NCI-H1417 (cell line): ENCODE measurements at regions not wholly inside any gene's neighbourhood (a gene's known extent, or its start where the extent isn't known, plus 50 kb on each side); places are given as distances from the start of the nearest gene placed in this dataset.
"Not testable (repeated sequence)": the region's sequence is repeated elsewhere in the genome, so short reads cannot be mapped to it uniquely, and the experiment has no call there.

Experiments
- DNase-seq, 3 experiments: peaks; one replicate each; lab custom pipeline; 2025; lab: John Stamatoyannopoulos, UW

DNA sequence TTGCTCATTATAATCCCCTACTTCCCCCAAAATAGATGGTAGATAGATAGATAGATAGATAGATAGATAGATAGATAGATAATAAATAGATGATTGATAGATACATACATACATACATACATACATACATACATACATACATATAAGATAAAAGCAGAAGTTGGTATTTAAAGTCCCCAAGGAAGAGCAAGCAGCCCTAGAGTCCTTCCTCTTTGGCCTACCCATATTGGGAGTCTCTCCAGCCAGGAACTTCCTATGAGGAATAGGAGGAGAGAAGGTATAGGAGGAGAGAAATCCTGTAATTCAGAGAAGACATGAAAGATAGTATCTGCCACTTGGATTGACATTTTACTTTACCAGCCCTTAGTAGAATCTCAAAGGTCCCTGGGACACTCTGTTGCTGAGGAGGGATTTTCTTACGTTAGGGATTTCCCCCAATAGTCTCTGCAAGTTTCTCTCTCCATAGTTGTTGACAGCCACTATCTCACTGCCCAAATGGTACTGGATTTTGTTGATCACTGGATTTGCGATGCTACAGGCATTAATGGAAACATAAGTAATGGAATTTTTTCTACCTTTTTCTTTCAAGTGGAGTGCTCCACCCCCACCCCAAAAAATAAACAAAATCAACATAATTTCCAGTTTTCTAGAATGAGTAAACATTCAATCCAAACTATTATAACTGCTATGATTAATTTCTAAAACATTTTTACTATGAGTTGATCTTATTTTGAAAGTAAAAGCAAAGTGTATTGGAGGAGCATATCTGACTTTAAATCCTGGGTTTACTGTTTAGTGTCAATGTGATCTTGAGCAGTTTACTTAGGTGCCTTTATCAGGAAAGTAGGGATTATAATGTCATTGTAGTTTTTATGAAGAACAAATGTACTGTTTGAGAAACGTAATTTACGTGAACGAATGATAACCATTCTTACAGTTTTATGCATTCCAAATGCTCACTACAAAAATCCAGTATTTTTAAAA, 93.2 kb upstream of the TNFSF4 start:
- DNase-seq, result no peak

DNA sequence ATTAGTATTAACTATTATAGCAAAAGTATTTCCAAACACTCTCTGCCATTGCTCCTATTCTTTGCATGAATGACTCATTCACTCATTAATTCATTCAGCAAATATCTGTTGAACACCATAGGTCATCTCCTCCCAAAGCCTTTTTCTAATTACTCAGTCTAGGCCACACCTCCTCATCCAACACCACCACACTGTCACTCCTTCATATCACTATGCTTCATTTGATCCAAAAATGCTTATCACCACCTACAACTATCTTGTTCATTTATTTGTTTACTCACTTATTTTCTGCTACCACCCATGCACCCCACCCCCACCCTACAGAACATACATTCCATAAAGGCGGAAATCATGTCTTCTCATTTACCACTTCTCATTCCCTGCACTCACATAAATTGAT, 94.4 kb upstream of the TNFSF4 start:
- DNase-seq, result no peak

GRCh38 chr1:173302366-173302765, 95.2 kb upstream of the TNFSF4 start:
- DNase-seq, result no peak

DNA sequence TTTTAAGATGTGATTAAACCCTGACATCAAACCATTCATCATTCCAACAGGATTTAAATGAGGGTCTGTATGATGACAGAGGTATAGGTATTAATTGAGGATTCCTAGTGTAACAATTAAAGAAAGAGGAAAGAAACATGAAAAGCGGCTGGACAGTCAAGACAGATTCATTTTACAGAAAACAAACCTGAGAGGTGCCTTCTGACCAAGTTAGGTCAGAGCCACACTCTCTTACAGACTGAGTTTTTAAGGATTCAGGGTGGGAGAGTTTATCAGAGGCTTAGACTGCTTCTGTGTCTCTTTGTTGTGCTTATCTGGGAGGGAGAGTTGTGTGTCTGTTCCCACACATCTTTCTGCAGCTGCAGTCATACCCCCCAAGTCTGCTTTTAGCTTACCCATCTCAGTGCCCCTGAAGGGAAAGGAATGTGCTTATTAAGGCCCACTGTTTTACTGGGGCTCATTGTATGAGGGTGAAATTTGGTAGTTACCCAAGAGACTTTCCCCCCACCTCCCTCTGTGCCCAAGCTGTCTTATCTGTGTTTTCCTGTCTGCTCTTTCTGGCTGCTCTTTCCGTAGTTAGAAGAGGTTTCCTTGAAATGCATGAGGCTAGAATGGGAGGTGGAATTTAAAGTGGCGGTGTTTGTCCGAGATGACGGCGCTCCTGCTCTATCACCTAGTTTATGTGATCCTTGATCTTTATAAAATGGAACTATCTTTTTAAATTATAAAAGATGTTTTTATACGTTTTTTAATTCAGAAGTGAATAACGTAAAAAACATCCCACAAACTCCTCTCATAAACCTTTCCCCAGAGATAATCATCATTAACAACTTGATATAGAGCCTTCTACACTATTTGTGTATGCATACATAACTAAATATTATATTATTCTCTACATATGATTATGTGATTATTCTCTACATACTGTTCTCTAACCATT, 96.0 kb upstream of the TNFSF4 start:
- DNase-seq, result no peak

DNA sequence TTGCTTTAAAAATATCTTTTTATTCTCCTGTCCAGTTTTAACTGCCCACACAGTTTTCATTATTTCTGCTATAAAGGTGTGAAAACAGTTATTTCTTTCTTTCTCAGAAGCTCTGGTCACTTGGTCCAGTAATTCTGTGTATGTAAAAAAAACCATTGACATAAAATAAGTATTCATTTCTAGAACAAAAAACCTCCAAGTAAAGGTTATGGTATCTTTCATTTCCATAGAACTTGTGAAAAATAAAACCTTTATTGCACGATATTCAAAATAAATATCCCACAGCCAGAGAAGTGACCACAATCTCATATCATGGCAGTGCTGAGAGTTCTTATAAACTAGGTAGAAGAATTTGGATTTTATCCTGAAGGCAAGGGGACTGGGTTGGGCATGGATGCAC, 96.9 kb upstream of the TNFSF4 start:
- no peak for DNase-seq

DNA sequence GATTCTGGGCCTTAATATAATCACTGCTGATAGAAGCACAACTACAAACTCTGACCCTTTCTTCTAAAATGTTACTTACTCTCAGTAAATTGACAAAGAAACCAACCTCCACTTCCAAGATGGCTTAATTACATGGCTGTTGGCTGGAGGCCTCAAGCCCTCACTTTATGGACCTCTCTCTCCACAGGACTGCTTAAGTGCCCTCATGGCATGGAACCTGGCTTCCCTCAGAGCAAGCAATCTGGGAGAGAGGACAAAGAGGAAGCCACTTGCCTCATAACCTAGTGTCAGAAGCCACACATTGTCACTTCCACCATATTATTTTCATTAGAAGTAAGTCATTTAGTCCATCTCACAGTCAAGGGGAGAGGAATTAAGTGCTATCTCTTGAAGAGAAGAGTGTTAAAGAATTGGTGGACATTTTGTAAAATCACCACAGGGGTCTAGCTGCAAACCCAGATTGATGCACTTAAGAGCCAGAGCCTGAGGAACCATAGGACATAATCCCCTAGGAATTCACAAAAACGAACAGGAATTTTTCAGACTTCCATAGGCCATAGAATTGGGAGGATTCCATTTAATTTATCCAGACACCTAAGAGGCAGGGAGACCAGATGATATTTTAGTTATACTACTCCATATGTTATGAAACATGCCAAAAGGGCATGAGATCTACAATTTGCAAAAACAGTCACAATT, 97.5 kb upstream of the TNFSF4 start:
- no peak for DNase-seq

- no peak for DNase-seq
Measured at GRCh38 chr1:173307845-173308244, 100.7 kb upstream of the TNFSF4 start.

GRCh38 chr1:173314656-173315055, 107.5 kb upstream of the TNFSF4 start:
- no peak for DNase-seq

DNA sequence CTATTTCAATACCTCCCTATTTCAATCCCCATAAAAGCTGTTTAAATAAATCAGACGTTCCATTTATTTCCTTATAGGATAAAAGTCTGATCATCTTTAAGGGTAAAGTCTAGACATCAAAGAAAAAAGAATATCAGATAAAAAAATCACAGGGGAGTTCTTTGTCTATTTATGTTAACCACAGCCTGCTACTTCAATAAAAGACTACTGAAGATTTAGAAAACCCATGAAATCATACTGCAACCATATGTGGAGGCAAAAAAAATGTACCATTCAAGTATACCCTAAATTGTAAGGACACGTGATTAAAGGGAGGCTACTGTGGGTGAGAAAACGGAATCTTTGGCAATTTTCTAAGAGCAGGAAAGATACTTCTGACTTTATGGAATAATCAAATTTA, 108.2 kb upstream of the TNFSF4 start:
- DNase-seq, result no peak

DNA sequence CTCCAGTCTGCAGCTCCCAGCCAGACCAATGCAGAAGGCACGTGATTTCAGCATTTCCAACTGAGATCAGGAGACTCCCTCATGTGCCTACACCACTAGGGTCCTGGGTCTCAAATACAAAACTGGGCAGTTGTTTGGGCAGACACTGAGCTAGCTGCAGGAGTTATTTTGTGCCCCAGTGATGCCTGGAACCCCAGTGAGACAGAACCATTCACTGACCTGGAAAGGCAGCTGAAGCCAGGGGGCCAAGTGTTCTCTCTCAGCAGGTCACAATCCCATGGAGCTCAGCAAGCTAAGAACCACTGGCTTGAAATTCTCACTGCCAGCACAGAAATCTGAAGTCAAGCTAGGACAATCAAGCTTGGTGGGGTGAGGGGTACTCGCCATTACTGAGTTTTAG, 111.7 kb upstream of the TNFSF4 start:
- no peak for DNase-seq

DNA sequence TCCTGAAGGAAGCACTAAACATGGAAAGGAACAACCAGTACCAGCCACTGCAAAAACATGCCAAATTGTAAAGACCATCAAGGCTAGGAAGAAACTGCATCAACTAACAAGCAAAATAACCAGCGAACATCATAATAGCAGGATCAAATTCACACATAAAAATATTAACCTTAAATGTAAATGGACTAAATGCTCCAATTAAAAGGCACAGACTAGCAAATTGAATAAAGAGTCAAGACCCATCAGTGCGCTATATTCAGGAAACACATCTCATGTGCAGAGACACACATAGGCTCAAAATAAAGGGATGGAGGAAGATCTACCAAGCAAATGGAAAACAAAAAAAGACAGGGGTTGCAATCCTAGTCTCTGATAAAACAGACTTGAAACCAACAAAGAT, 117.2 kb upstream of the TNFSF4 start:
- not testable (repeated sequence) for DNase-seq

- not testable (repeated sequence) for DNase-seq
Measured at GRCh38 chr1:173327987-173328386, 120.9 kb upstream of the TNFSF4 start.

DNA sequence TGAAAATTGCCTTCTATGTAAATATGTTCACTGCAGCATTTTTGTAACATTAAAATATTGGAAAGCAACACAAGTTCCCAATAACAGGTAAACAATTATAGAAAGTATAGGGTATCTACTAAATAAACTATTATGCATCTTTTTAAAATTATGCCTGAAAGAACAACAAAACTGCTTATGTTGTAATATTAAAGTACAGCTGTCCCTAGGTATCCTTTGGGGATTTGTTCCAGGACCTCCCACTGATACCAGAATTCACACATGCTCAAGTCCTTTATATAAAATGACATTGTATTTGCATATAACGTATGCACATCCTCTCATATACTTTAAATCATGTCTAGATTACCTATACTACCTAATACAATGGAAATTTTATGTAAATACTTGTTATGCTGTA, 121.8 kb upstream of the TNFSF4 start:
- DNase-seq, result no peak

DNA sequence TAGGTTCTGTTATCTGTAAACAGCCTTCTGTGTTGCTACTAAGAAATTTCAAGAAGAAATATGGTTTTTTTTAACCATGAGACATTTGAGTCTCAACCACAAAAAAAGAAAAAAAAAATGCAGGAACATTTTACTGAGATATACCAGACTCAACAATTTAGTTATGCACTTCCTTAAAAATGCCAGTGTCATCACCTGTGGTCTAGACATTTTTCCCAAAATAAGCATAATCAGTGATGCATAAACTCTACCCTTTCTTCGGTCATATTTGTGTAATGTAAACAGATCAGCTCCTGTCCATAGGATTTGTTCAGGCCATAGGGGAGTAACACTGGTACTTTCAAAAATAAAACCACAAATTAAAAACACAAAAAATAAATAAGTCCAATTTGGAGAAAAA, 122.6 kb upstream of the TNFSF4 start:
- DNase-seq, result no peak

DNA sequence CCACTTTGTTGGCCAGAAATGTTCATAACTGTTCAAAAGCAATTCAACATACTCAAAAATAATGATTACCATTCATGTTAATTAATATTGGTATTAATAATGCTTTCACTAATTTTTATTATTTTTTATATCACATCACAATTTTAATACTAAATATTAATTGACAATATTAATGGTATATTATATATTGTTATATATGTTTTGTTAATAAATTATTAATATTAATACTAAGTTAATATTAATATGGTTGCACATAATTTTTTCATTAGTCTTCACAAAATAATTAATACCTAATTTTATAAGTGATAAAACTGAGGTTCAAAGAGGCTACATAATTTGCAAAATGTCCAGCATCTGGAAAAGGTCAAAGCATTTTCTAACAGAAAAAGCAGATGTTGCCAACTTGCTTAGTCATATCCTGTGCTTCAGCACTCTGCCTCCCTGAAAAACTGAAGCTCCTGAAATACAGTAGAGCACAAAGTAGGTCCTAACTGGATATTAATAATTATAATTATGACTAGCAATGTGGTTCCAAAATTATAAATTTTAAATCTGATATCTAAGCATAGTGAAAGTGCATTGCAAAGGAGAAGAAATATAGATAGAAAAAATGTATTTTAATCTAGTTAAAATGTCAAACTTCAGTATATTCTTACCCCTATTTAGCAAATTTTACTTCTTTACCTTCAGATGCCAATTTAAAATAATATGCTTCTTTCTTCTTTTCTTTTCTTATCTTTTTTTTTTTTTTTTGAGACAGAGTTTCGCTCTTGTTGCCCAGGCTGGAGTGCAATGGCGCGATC, 123.2 kb upstream of the TNFSF4 start:
- DNase-seq, result no peak

DNA sequence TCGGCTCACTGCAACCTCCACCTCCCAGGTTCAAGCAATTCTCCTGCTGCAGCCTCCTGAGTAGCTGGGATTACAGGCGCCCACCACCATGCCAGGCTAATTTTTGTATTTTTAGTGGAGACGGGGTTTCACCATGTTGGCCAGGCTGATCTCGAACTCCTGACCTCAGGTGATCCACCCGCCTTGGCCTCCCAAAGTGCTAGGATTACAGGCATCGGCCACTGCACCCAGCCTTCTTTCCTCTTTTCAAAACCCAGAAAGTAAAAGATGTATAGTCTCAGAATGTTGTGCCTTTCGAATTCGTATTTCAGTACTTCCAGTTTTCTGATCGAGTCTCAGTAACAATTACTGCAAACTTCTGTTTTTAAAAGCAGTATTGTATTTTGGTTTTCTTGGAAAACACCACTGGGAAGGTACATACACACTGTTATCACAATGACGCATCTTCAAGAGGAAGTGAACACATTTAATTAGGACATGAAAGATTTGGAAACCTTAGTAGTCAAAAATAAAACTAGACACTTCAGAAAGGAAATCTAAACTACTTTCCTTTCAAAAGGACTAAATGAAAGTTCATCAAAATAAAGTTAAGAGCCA, 123.9 kb upstream of the TNFSF4 start:
- not testable (repeated sequence) for DNase-seq

- DNase-seq, result no peak
Measured at GRCh38 chr1:173332026-173332425, 124.9 kb upstream of the TNFSF4 start.

DNA sequence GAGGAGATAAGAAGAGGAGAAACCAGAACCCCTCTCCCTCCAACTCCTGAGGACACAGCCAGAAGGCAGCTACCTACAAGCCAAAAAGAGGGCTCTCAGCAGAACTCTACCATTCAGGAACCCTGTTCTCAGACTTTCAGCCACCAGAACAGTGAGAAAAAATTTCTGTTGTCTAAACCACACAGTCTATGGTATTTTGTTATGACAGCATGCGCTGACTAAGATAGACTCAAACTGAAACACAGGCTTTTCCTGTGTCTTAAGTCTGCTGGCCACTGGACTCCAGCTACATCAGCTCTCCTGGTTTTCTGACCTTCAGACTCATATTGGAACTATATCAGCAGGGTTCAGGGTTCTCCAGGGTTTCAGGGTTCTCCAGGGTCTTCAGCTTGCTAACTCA, 126.5 kb upstream of the TNFSF4 start:
- DNase-seq, result no peak

DNA sequence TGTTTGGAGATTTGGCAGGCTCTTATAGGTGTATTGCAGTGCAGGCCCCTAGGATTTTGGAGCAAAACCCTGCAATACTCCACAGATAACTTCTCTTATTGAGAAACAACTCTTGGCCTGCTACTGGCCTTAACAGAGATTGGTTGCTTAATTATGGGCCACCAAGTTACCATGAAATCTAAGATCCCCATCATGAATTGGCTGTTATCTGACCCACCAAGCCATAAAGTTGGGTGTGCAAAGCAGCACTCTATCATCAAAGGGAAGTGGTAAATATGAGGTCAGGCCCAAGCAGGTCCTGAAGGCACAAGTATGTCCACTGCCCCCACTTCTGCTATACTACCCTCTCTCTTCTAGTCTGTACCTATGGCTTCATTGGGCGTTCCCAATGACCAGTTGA, 130.0 kb upstream of the TNFSF4 start:
- no peak for DNase-seq

DNA sequence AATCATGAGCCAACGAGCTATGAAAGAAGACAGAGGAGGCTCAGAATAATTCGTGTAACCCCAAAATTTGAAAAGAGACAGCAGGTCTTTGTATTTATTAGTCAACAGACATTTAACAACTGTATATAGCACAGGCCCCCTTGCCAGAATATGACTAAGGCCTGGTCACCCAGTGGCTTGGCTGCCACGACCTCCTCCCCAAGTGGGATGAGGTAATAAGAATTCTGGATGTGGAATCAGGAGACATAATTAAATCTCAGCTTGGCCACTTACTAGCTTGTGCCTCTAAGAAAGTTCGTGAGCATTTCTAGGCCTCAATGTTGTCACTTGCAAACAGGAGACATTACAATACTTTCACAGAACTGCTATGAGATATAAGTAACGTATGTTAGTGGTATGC, 134.2 kb upstream of the TNFSF4 start:
- no peak for DNase-seq

GRCh38 chr1:173341971-173342370, 134.8 kb upstream of the TNFSF4 start:
- no peak for DNase-seq
